CD4-positive, alpha-beta T cell (primary cell): ENCODE measurements at regions not wholly inside any gene's neighbourhood (a gene's known extent, or its start where the extent isn't known, plus 50 kb on each side); places are given as distances from the start of the nearest gene placed in this dataset.

Experiments used
- ATAC-seq: fragments of 200-7000 bp; cut with Tn5 transposase; one replicate; pipeline ENCODE4 v1.10.0; 2022; ENCODE audit warnings: mild to moderate bottlenecking; ENCODE audit not compliant: poor library complexity
- CTCF ChIA-PET: fragments of 350-600 bp; sonication (Branson Sonifier 250); formaldehyde crosslinking; loops from one replicate; lab custom pipeline; 2021; ENCODE audit warnings: antibody characterized with exemption, inconsistent platforms; lab: Charles Lee
- POLR2A ChIA-PET: fragments of 350-600 bp; sonication (Branson Sonifier 250); formaldehyde crosslinking; loops from one replicate; lab custom pipeline; 2021; ENCODE audit warnings: antibody characterized with exemption, inconsistent platforms; lab: Charles Lee
- DNase-seq, 14 experiments: peaks; one replicate each; pipeline ENCODE4 v3.0.0-alpha.2; 2013 to 2020; ENCODE audit warnings: mixed read lengths in 2 of 14
- H3K27ac ChIP-seq, 2 donors: one replicate each; pipeline versions ENCODE4 v1.5.1 to v1.7.0; 2013; ENCODE audit warnings: low read length in 2 of 2, low read depth in 1 of 2, mild to moderate bottlenecking in 1 of 2
- H3K27me3 ChIP-seq, 2 experiments: 1 replicate in 1 of 2; 2 replicates in 1 of 2; pipeline versions ENCODE4 v1.6.1 to v1.7.0; 2013; ENCODE audit warnings: low read length in 2 of 2, control low read depth in 1 of 2, mild to moderate bottlenecking in 1 of 2, moderate library complexity in 1 of 2; ENCODE audit not compliant: insufficient read depth in 2 of 2, control insufficient read depth in 1 of 2
- H3K36me3 ChIP-seq: one replicate; pipeline ENCODE4 v1.6.1; 2013; ENCODE audit warnings: low read length, control low read depth; ENCODE audit not compliant: insufficient read depth
- H3K4me1 ChIP-seq: one replicate; pipeline ENCODE4 v1.6.1; 2013; ENCODE audit warnings: low read length, control low read depth; ENCODE audit not compliant: insufficient read depth
- H3K4me3 ChIP-seq: one replicate; pipeline ENCODE4 v1.5.1; 2013; ENCODE audit warnings: mild to moderate bottlenecking, low read length, moderate library complexity
- H3K9me3 ChIP-seq, 2 experiments: 1 replicate in 1 of 2; 2 replicates in 1 of 2; pipeline versions ENCODE4 v1.6.1 to v1.7.0; 2013; ENCODE audit warnings: low read length in 2 of 2, mild to moderate bottlenecking in 2 of 2, control low read depth in 1 of 2, moderate library complexity in 1 of 2; ENCODE audit not compliant: control insufficient read depth in 1 of 2, insufficient read depth in 1 of 2
- H3K27ac Mint-ChIP-seq: one replicate; pipeline ENCODE4 v1.8.0; 2020; ENCODE audit warnings: mixed read lengths
- H3K27me3 Mint-ChIP-seq: one replicate; pipeline ENCODE4 v1.8.0; 2021; ENCODE audit warnings: mixed read lengths
- H3K36me3 Mint-ChIP-seq: one replicate; pipeline ENCODE4 v1.8.0; 2021; ENCODE audit warnings: low read depth, mixed read lengths
- H3K4me1 Mint-ChIP-seq: one replicate; pipeline ENCODE4 v1.8.0; 2021; ENCODE audit warnings: low read depth, mixed read lengths
- H3K4me3 Mint-ChIP-seq: one replicate; pipeline ENCODE4 v1.8.0; 2020; ENCODE audit warnings: mild to moderate bottlenecking, mixed read lengths
- H3K9me3 Mint-ChIP-seq: one replicate; pipeline ENCODE4 v1.8.0; 2020; ENCODE audit warnings: mixed read lengths
- CTCF ChIP-seq: fragments of 200-600 bp; IDR thresholded peaks from one replicate; pipeline ENCODE4 v1.8.0; 2022; ENCODE audit warnings: antibody characterized with exemption, mild to moderate bottlenecking
- intact Hi-C, 2 experiments: fragments of 100-400 bp; cut with DNase I in 1 of 2; cut with micrococcal nuclease in 1 of 2; formaldehyde crosslinking; loops; one replicate each; pipeline versions ENCODE4 v1.15.1 to v1.9.0; 2023 to 2025; cut with DNase I, micrococcal nuclease

GRCh38 chr6:134821397-134821796 is 128.5 kb downstream of the ALDH8A1 start:
- DNase-seq (no peak), ATAC-seq (no peak)
- intact Hi-C loops: loop anchor here (5.0 kb wide), 2 partner anchors 116 to 121 kb away; no protein-coding TSS in a partner anchor
- Histone ChIP-seq H3K36me3 (no peaks in the 10 kb centered on the region), H3K27me3 (no peaks in the 10 kb centered on the region), H3K27ac (no peak overlapping the region), H3K4me3 (no peak overlapping the region), H3K9me3 (no peaks in the 10 kb centered on the region), H3K4me1 (no peaks in the 10 kb centered on the region)
- H3K27ac Mint-ChIP-seq: no peak overlapping the region
- H3K27me3 Mint-ChIP-seq: no peaks in the 10 kb centered on the region
- no peaks in the 10 kb centered on the region for H3K4me1 Mint-ChIP-seq
- no peaks in the 10 kb centered on the region for H3K9me3 Mint-ChIP-seq
- no peak for TF ChIP-seq CTCF
- no peaks in the 10 kb centered on the region for H3K36me3 Mint-ChIP-seq
- H3K4me3 Mint-ChIP-seq: no peak overlapping the region
- CTCF ChIA-PET: interaction anchor here (2.2 to 3.0 kb wide), 2 partner anchors 648 to 664 kb away, joined by 8 to 25 read pairs; no protein-coding TSS in a partner anchor
- POLR2A ChIA-PET: no interaction called here

- no peaks in the 10 kb centered on the region for H3K4me1 ChIP-seq
- H3K27ac ChIP-seq: no peak overlapping the region
- Mint-ChIP-seq H3K4me1 (no peaks in the 10 kb centered on the region), H3K36me3 (no peaks in the 10 kb centered on the region), H3K4me3 (no peak overlapping the region), H3K27ac (no peak overlapping the region), H3K9me3 (no peaks in the 10 kb centered on the region), H3K27me3 (no peaks in the 10 kb centered on the region)
- H3K9me3 ChIP-seq: no peaks in the 10 kb centered on the region
- TF ChIP-seq CTCF: no peak
- ChIA-PET POLR2A (no interaction called here), CTCF (interaction anchor here (3.0 kb wide), 1 partner anchor 663 kb away, joined by 25 read pairs; no protein-coding TSS in a partner anchor)
- no peaks in the 10 kb centered on the region for H3K36me3 ChIP-seq
- intact Hi-C loops: loop anchor here (5.0 kb wide), 2 partner anchors 117 to 122 kb away; no protein-coding TSS in a partner anchor
- ATAC-seq (no peak), DNase-seq (no peak)
- H3K4me3 ChIP-seq: no peak overlapping the region
- no peaks in the 10 kb centered on the region for H3K27me3 ChIP-seq
Measured at GRCh38 chr6:134819863-134820800, 129.8 kb downstream of the ALDH8A1 start.

DNA sequence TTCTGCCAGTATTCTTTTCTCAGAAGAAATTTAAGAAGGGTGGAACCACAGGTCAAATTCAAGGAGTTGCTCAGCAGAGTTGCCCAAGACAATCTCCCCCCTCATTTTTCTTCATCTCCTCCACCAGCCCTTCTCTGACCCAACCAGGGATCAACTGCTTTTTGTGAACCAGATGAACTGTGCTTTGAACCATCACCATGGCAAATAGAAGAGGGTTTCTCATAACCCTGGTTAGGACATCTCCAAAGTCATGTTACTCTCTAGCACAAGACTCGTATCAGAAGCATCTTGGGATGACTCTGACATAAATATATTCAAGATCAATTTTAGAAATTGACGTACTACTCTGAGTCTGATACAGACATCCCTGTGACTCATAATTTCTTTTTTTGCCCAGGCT is 130.7 kb downstream of the ALDH8A1 start:
- no peak overlapping the region for H3K27ac Mint-ChIP-seq
- Histone ChIP-seq H3K9me3 (no peaks in the 10 kb centered on the region), H3K36me3 (no peaks in the 10 kb centered on the region), H3K4me1 (no peaks in the 10 kb centered on the region), H3K4me3 (no peak overlapping the region), H3K27me3 (no peaks in the 10 kb centered on the region), H3K27ac (no peak overlapping the region)
- no peak overlapping the region for H3K4me3 Mint-ChIP-seq
- POLR2A ChIA-PET: no interaction called here
- H3K36me3 Mint-ChIP-seq: no peaks in the 10 kb centered on the region
- intact Hi-C loops: no loop called here
- no peaks in the 10 kb centered on the region for H3K27me3 Mint-ChIP-seq
- H3K9me3 Mint-ChIP-seq: no peaks in the 10 kb centered on the region
- no peak for TF ChIP-seq CTCF
- CTCF ChIA-PET: no interaction called here
- DNase-seq: no peak
- no peaks in the 10 kb centered on the region for H3K4me1 Mint-ChIP-seq
- ATAC-seq: no peak
